Transverse colon (tissue), 4 donors: ENCODE measurements at regions not wholly inside any gene's neighbourhood (a gene's known extent, or its start where the extent isn't known, plus 50 kb on each side); places are given as distances from the start of the nearest gene placed in this dataset.

ENCODE experiments used
- DNase-seq: peaks from one replicate; pipeline ENCODE4 v3.0.0-alpha.2; 2019
- H3K27ac ChIP-seq, 4 donors: fragments of 200-600 bp; sonication (generic); 2 replicates each; pipeline ENCODE4 v1.5.1; 2016 to 2018; ENCODE audit warnings: inconsistent platforms in 4 of 4
- H3K27me3 ChIP-seq: fragments of 200-600 bp; sonication (generic); 2 replicates; pipeline ENCODE4 v1.5.1; 2017; ENCODE audit warnings: inconsistent platforms
- H3K36me3 ChIP-seq, 4 donors: fragments of 200-600 bp; sonication (generic); 2 replicates each; pipeline ENCODE4 v1.5.1; 2017 to 2019; ENCODE audit warnings: inconsistent platforms in 4 of 4
- H3K4me1 ChIP-seq, 4 donors: fragments of 200-600 bp; sonication (generic); 2 replicates each; pipeline ENCODE4 v1.5.1; 2017 to 2020; ENCODE audit warnings: inconsistent platforms in 4 of 4
- H3K4me3 ChIP-seq, 4 donors: fragments of 200-600 bp; sonication (generic); 1 replicate in 1 of 4; 2 replicates in 3 of 4; pipeline versions ENCODE4 v1.5.1 to v1.6.1; 2017 to 2019; ENCODE audit warnings: inconsistent platforms in 4 of 4
- H3K9me3 ChIP-seq, 2 donors: fragments of 200-600 bp; sonication (generic); 2 replicates each; pipeline ENCODE4 v1.5.1; 2017 to 2019; ENCODE audit warnings: inconsistent platforms in 2 of 2
- CTCF ChIP-seq, 5 experiments: fragments of 200-600 bp in 3 of 5; fragments of 450-650 bp in 2 of 5; sonication (generic) in 3 of 5; IDR thresholded peaks; 1 replicate in 2 of 5; 2 replicates in 3 of 5; pipeline ENCODE4 v1.5.1; 2016 to 2017; ENCODE audit warnings: antibody characterized with exemption in 5 of 5, inconsistent platforms in 3 of 5, mild to moderate bottlenecking in 2 of 5, moderate library complexity in 1 of 5
- EP300 ChIP-seq: sonication (generic); formaldehyde crosslinking; IDR thresholded peaks from one replicate; pipeline ENCODE4 v1.6.1; 2017; ENCODE audit warnings: antibody characterized with exemption, low read depth
- POLR2A ChIP-seq: fragments of 450-650 bp; IDR thresholded peaks from one replicate; pipeline ENCODE4 v1.6.1; 2016; ENCODE audit warnings: antibody characterized with exemption, mild to moderate bottlenecking, moderate library complexity
- POLR2AphosphoS5 ChIP-seq, 3 donors: sonication (generic); formaldehyde crosslinking; IDR thresholded peaks; one replicate each; pipeline ENCODE4 v1.6.1; 2016; ENCODE audit warnings: antibody characterized with exemption in 3 of 3
- WGBS, 2 donors: methylation state at CpG; one replicate each; pipeline ENCODE4 v1.1.5; 2018; ENCODE audit warnings: low coverage in 1 of 2; 5-methylcytosine and 5-hydroxymethylcytosine counted together
- in situ Hi-C, 4 donors: fragments of 200-750 bp; cut with MboI; loops; one replicate each; pipeline versions ENCODE4 v1.15.0 to v1.15.1; 2017; ENCODE audit warnings: low sequenced_read_pairs in 3 of 4, low pct_ligation_motif_present in 1 of 4, low pct_unique_long_range_greater_than_20kb in 1 of 4
- intact Hi-C: fragments of 100-400 bp; cut with DNase I; formaldehyde crosslinking; loops from one replicate; pipeline ENCODE4 v1.15.1; 2023; ENCODE audit warnings: low total_unique reads

GRCh38 chr10:28897617-28898464 lies 220.5 kb downstream of the BAMBI start:
- intact Hi-C loops (no loop called here), in situ Hi-C loops (no loop called here)
- H3K4me1 ChIP-seq, result no peaks in the 10 kb centered on the region
- no peaks in the 10 kb centered on the region for H3K36me3 ChIP-seq
- H3K27me3 ChIP-seq, result no peaks in the 10 kb centered on the region
- no peak overlapping the region for H3K27ac ChIP-seq
- H3K9me3 ChIP-seq, result no peaks in the 10 kb centered on the region
- TF ChIP-seq POLR2A (no peak), CTCF (IDR thresholded peaks at IDR 0.05) (no peak), POLR2AphosphoS5 (IDR thresholded peaks at IDR 0.05) (no peak), EP300 (no peak)
- 56 to 80% methylated on average over 4 to 23 of the region's 23 CpGs for WGBS, 2 donors
- DNase-seq, result no peak
- no peak overlapping the region for H3K4me3 ChIP-seq

GRCh38 chr10:28902215-28902614 lies 224.9 kb downstream of the BAMBI start:
- TF ChIP-seq CTCF (IDR thresholded peaks at IDR 0.05) (no peak), POLR2AphosphoS5 (IDR thresholded peaks at IDR 0.05) (no peak), EP300 (no peak), POLR2A (no peak)
- Histone ChIP-seq H3K9me3 (no peaks in the 10 kb centered on the region), H3K27ac (no peak overlapping the region), H3K4me1 (no peaks in the 10 kb centered on the region), H3K27me3 (no peaks in the 10 kb centered on the region), H3K4me3 (no peak overlapping the region), H3K36me3 (no peaks in the 10 kb centered on the region)
- 77 to 100% methylated on average over 2 to 3 of the region's 3 CpGs for WGBS, 2 donors
- in situ Hi-C loops, result no loop called here
- DNase-seq, result no peak
- intact Hi-C loops, result no loop called here

DNA sequence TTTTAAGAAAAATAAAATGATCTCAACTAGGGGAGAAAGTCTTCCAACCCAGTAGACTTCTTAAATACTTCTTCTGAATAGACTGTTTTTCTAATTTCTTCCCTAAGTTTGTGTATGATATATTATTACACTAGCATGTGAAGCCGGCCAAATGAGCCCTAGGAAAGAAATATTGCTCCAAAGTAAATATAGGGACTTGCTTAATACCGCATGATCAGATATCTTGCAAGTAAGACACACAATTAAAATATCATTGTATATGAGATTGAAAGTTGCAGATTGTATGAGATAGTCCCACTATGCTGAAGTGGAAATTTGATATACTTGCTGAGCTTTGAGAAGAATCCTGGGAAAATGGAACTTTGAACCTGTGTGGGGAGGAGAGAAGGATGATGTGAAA lies 225.7 kb downstream of the BAMBI start:
- in situ Hi-C loops, result no loop called here
- WGBS, 2 donors, result 61 to 62% methylated on average over 2 of the region's 2 CpGs

DNA sequence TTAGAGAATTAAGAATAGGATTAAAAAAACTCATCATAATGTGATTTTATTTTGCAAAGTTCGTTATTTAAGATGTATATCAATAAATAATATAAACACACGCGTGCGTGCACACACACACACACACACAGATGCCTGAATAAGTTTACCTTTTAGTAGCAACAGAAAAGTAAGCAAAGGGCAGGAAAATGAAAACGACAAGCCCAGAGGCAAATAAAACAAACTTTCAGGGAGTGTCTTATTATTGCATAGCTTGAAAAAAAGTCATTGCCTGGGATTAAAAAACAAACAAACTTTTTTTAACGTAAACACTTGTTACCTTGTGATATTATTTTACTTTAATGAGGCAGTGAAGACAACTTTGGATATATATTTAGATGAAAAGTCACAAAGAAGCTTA lies 226.4 kb downstream of the BAMBI start:
- no peaks in the 10 kb centered on the region for H3K36me3 ChIP-seq
- no peaks in the 10 kb centered on the region for H3K9me3 ChIP-seq
- no peak overlapping the region for H3K4me3 ChIP-seq
- TF ChIP-seq POLR2AphosphoS5 (IDR thresholded peaks at IDR 0.05) (no peak), EP300 (no peak), POLR2A (no peak), CTCF (IDR thresholded peaks at IDR 0.05) (no peak)
- no peaks in the 10 kb centered on the region for H3K27me3 ChIP-seq
- no peak overlapping the region for H3K27ac ChIP-seq
- intact Hi-C loops, result no loop called here
- in situ Hi-C loops, result no loop called here
- no peak for DNase-seq
- 55 to 64% methylated on average over 6 of the region's 6 CpGs for WGBS, 2 donors
- no peaks in the 10 kb centered on the region for H3K4me1 ChIP-seq

More for the DNA sequence above, 225.7 kb downstream of the BAMBI start:
- no peaks in the 10 kb centered on the region for H3K9me3 ChIP-seq
- H3K4me3 ChIP-seq, result no peak overlapping the region
- no peaks in the 10 kb centered on the region for H3K36me3 ChIP-seq
- TF ChIP-seq EP300 (no peak), POLR2A (no peak), CTCF (IDR thresholded peaks at IDR 0.05) (no peak), POLR2AphosphoS5 (IDR thresholded peaks at IDR 0.05) (no peak)
- no peaks in the 10 kb centered on the region for H3K4me1 ChIP-seq
- no peak for DNase-seq
- no peak overlapping the region for H3K27ac ChIP-seq
- no peaks in the 10 kb centered on the region for H3K27me3 ChIP-seq
- intact Hi-C loops, result no loop called here
